GM23248 (cell line): ENCODE measurements at regions not wholly inside any gene's neighbourhood (a gene's known extent, or its start where the extent isn't known, plus 50 kb on each side); places are given as distances from the start of the nearest gene placed in this dataset.
"Not testable (repeated sequence)": the region's sequence is repeated elsewhere in the genome, so short reads cannot be mapped to it uniquely, and the experiment has no call there.

Experiments used
- DNase-seq: peaks from one replicate; pipeline ENCODE4 v3.0.0-alpha.2; 2015
- H2AFZ ChIP-seq: fragments of 200-600 bp; sonication (generic); 2 replicates; pipeline ENCODE4 v1.6.1; 2016; ENCODE audit warnings: antibody characterized with exemption
- H3F3A ChIP-seq: fragments of 200-600 bp; sonication (generic); 2 replicates; pipeline ENCODE4 v1.6.1; 2016; ENCODE audit warnings: mild to moderate bottlenecking, antibody characterized with exemption, mixed run types; ENCODE audit not compliant: insufficient read depth
- H3K27ac ChIP-seq: fragments of 200-600 bp; sonication (generic); 2 replicates; pipeline ENCODE4 v1.5.1; 2016; ENCODE audit warnings: mild to moderate bottlenecking
- H3K27me3 ChIP-seq: fragments of 200-600 bp; sonication (generic); replicated peaks from 2 replicates; pipeline ENCODE4 v1.6.1; 2016; ENCODE audit warnings: mild to moderate bottlenecking; ENCODE audit not compliant: insufficient read depth
- H3K36me3 ChIP-seq: fragments of 200-600 bp; sonication (generic); 2 replicates; pipeline ENCODE4 v1.6.1; 2016; ENCODE audit warnings: low read depth, mild to moderate bottlenecking
- H3K4me1 ChIP-seq: fragments of 200-600 bp; sonication (generic); 2 replicates; pipeline ENCODE4 v1.6.1; 2016; ENCODE audit warnings: mild to moderate bottlenecking; ENCODE audit not compliant: insufficient read depth
- H3K4me2 ChIP-seq: fragments of 200-600 bp; sonication (generic); one replicate; pipeline ENCODE4 v1.6.1; 2016; ENCODE audit warnings: mild to moderate bottlenecking; ENCODE audit not compliant: unreplicated experiment
- H3K4me3 ChIP-seq: fragments of 200-600 bp; sonication (generic); 2 replicates; pipeline ENCODE4 v1.5.1; 2016; ENCODE audit warnings: mild to moderate bottlenecking
- H3K79me2 ChIP-seq: fragments of 200-600 bp; sonication (generic); 2 replicates; pipeline ENCODE4 v1.6.1; 2016; ENCODE audit warnings: mild to moderate bottlenecking; ENCODE audit not compliant: insufficient read depth
- H3K9ac ChIP-seq: fragments of 200-600 bp; sonication (generic); 2 replicates; pipeline ENCODE4 v1.6.1; 2016; ENCODE audit warnings: mild to moderate bottlenecking
- H3K9me2 ChIP-seq: fragments of 200-600 bp; sonication (generic); 2 replicates; pipeline ENCODE4 v1.6.1; 2016; ENCODE audit warnings: mixed run types, mild to moderate bottlenecking, moderate library complexity; ENCODE audit not compliant: insufficient read depth
- H3K9me3 ChIP-seq: fragments of 200-600 bp; sonication (generic); one replicate; pipeline ENCODE4 v1.6.1; 2017; ENCODE audit warnings: low read depth
- H4K20me1 ChIP-seq: fragments of 200-600 bp; sonication (generic); 2 replicates; pipeline ENCODE4 v1.6.0; 2016; ENCODE audit not compliant: insufficient read depth
- EZH2 ChIP-seq: fragments of 200-600 bp; sonication (generic); IDR thresholded peaks from 2 replicates; pipeline ENCODE4 v1.6.1; 2018; ENCODE audit warnings: antibody characterized with exemption, mild to moderate bottlenecking; ENCODE audit not compliant: insufficient read depth, poor library complexity, severe bottlenecking
- EZH2phosphoT487 ChIP-seq: fragments of 200-600 bp; sonication (generic); IDR thresholded peaks from 2 replicates; pipeline ENCODE4 v1.6.1; 2018; ENCODE audit warnings: antibody characterized with exemption, moderate library complexity, mild to moderate bottlenecking, low read depth; ENCODE audit not compliant: insufficient read depth
- WGBS, 2 experiments: methylation state at CpG; one replicate each; pipeline ENCODE4 v1.1.6; 2015 to 2017; ENCODE audit warnings: low lambda C conversion rate in 2 of 2, low coverage in 1 of 2; ENCODE audit errors: missing lambda C conversion rate in 2 of 2; 5-methylcytosine and 5-hydroxymethylcytosine counted together
- in situ Hi-C: fragments of 300-500 bp; cut with MboI; formaldehyde crosslinking; loops from 2 replicates; pipeline ENCODE4 v1.15.0; 2020

DNA sequence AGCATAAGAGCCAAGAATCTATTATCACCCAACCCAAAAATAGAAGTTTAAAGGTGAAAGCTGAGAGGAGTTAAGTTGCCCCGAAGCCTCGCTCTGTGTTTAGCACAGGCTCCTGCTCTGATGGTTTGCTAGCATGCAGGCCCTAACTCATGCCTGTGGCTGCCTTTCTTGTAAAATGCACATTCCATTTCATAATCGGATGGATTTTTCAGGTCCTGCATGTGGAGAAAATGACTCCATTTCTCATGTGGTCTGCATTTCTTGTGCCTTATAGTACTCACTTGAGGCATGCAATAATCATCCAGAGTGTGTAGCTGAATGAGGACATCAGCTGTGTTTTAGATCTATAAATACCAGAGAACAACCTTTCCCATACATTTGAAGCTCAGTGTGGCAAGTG lies 381.8 kb downstream of the CPS1 start:
- Histone ChIP-seq H3K9ac (no peak overlapping the region), H2AFZ (no peak overlapping the region), H3F3A (no peaks in the 10 kb centered on the region), H3K79me2 (no peaks in the 10 kb centered on the region), H3K4me2 (no peak overlapping the region), H3K27ac (no peak overlapping the region), H3K36me3 (no peaks in the 10 kb centered on the region), H3K4me1 (no peaks in the 10 kb centered on the region), H3K27me3 (no peaks in the 10 kb centered on the region), H3K9me2 (no peaks in the 10 kb centered on the region), H4K20me1 (no peaks in the 10 kb centered on the region), H3K4me3 (no peak overlapping the region), H3K9me3 (no peaks in the 10 kb centered on the region)
- TF ChIP-seq EZH2phosphoT487 (no peak), EZH2 (no peak)
- in situ Hi-C loops: no loop called here
- WGBS, 2 experiments: 11 to 12% methylated on average over 3 of the region's 3 CpGs
- DNase-seq: no peak

- no peak overlapping the region for H3K4me3 ChIP-seq
Measured at GRCh38 chr2:210946395-210946794, 390.0 kb downstream of the CPS1 start.

DNA sequence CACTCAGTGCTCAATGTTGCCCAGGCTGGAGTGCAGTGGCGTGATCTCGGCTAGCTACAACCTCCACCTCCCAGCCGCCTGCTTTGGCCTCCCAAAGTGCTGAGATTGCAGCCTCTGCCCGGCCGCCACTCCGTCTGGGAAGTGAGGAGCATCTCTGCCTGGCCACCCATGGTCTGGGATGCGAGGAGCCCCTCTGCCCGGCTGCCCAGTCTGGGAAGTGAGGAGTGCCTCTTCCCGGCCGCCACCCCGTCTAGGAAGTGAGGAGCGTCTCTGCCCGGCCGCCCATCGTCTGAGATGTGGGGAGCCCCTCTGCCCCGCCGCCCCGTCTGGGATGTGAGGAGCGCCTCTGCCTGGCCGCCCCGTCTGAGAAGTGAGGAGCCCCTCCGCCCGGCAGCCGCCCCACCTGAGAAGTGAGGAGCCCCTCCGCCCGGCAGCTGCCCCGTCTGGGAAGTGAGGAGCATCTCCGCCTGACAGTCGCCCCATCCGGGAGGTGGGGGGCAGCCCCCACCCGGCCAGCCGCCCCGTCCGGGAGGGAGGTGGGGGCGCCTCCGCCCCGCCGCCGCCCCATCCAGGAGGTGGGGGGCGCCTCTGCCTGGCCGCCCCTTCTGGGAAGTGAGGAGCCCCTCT lies 394.1 kb downstream of the CPS1 start:
- H3K9me2 ChIP-seq, H3K4me1 ChIP-seq, H4K20me1 ChIP-seq, H3K27ac ChIP-seq, H3K4me3 ChIP-seq, DNase-seq, H2AFZ ChIP-seq, H3K36me3 ChIP-seq, in situ Hi-C loops, H3F3A ChIP-seq, H3K9me3 ChIP-seq, H3K79me2 ChIP-seq, H3K4me2 ChIP-seq, H3K27me3 ChIP-seq, H3K9ac ChIP-seq: not testable (repeated sequence)
- 78 to 82% methylated on average over 5 to 38 of the region's 41 CpGs for WGBS, 2 experiments

More at GRCh38 chr2:210946395-210946794, 390.0 kb downstream of the CPS1 start:
- no peaks in the 10 kb centered on the region for H3K79me2 ChIP-seq
- H4K20me1 ChIP-seq: no peaks in the 10 kb centered on the region
- no peak for DNase-seq
- H3K27me3 ChIP-seq: no peaks in the 10 kb centered on the region
- no peaks in the 10 kb centered on the region for H3K4me1 ChIP-seq
- TF ChIP-seq EZH2 (no peak), EZH2phosphoT487 (no peak)
- no peaks in the 10 kb centered on the region for H3K36me3 ChIP-seq
- 13% methylated on average over 2 of the region's 2 CpGs for WGBS, 2 experiments
- in situ Hi-C loops: no loop called here
- no peaks in the 10 kb centered on the region for H3F3A ChIP-seq
- no peak overlapping the region for H3K9ac ChIP-seq
- no peaks in the 10 kb centered on the region for H3K9me3 ChIP-seq
- no peak overlapping the region for H3K4me2 ChIP-seq
- H2AFZ ChIP-seq: no peak overlapping the region
- H3K9me2 ChIP-seq: no peaks in the 10 kb centered on the region
- H3K27ac ChIP-seq: no peak overlapping the region

DNA sequence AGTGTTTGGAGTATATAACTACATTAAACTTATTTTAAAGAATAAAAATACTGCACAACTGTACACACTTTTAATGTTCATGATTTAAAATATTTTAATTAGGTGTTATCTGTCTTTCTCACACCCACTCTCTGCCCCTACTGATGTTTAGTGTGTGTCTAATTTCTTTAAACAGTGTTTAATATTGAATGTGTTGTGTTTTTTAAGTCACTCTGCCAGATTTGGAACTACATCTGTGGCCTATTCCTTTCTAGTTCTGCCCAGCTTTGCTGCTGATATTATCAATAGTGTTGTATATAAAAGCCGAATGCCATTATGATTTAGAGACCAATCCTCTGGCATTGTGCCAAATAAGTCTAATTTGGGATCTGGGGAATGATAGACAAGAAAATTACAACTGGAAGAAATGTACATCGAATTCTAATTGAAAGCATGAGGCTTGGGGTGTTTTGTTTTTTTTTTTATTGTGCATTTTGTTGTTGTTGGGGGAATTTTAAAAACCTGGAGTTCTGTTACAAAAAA lies 398.0 kb downstream of the CPS1 start:
- no peak overlapping the region for H3K4me2 ChIP-seq
- H3K79me2 ChIP-seq: no peaks in the 10 kb centered on the region
- H3K36me3 ChIP-seq: no peaks in the 10 kb centered on the region
- DNase-seq: no peak
- in situ Hi-C loops: no loop called here
- no peaks in the 10 kb centered on the region for H4K20me1 ChIP-seq
- no peaks in the 10 kb centered on the region for H3K9me2 ChIP-seq
- TF ChIP-seq EZH2phosphoT487: no peak
- TF ChIP-seq EZH2: no peak
- H2AFZ ChIP-seq: no peak overlapping the region
- no peak overlapping the region for H3K27ac ChIP-seq
- H3F3A ChIP-seq: peaks cover 7% of the 10 kb centered on the region; the same call in 1 of the 2 replicates
- no peaks in the 10 kb centered on the region for H3K27me3 ChIP-seq
- no peak overlapping the region for H3K4me3 ChIP-seq
- no peaks in the 10 kb centered on the region for H3K9me3 ChIP-seq
- H3K4me1 ChIP-seq: no peaks in the 10 kb centered on the region
- no peak overlapping the region for H3K9ac ChIP-seq
- WGBS, 2 experiments: 12 to 18% methylated on average over 2 of the region's 2 CpGs

- no peak overlapping the region for H2AFZ ChIP-seq
- peak; percentile 53 for DNase-seq
Measured at GRCh38 chr2:210955591-210955990, 399.2 kb downstream of the CPS1 start.

More at GRCh38 chr2:210955591-210955990, 399.2 kb downstream of the CPS1 start:
- H3K4me3 ChIP-seq: no peak overlapping the region
- no peak overlapping the region for H3K9ac ChIP-seq
- H3K27ac ChIP-seq: no peak overlapping the region
- no peak overlapping the region for H3K4me2 ChIP-seq
- no peaks in the 10 kb centered on the region for H3K36me3 ChIP-seq
- no peaks in the 10 kb centered on the region for H3K27me3 ChIP-seq
- no peak for TF ChIP-seq EZH2phosphoT487
- H4K20me1 ChIP-seq: no peaks in the 10 kb centered on the region
- WGBS, 2 experiments: 38 to 48% methylated on average over 3 of the region's 3 CpGs
- H3K4me1 ChIP-seq: no peaks in the 10 kb centered on the region
- no peaks in the 10 kb centered on the region for H3K9me2 ChIP-seq
- in situ Hi-C loops: no loop called here
- H3K9me3 ChIP-seq: no peaks in the 10 kb centered on the region
- no peaks in the 10 kb centered on the region for H3K79me2 ChIP-seq
- H3F3A ChIP-seq: peaks cover 7% of the 10 kb centered on the region; the same call in 1 of the 2 replicates
